IMR-90 (cell line): ENCODE measurements at regions not wholly inside any gene's neighbourhood (a gene's known extent, or its start where the extent isn't known, plus 50 kb on each side); places are given as distances from the start of the nearest gene placed in this dataset.

Experiments used
- ATAC-seq: fragments of 200-7000 bp; cut with Tn5 transposase; 2 replicates; pipeline ENCODE4 v1.9.1; 2020; ENCODE audit warnings: low read depth, mild to moderate bottlenecking, moderate library complexity
- BruUV-seq: library from RNA; stranded (reverse); fragments of 400-500 nt; replicated peaks from 2 replicates; lab custom pipeline; 2021; lab: Mats Ljungman, UMichigan
- CTCF ChIA-PET: fragments of 300-600 bp; formaldehyde crosslinking; extraction: SDS; loops from one replicate; lab custom pipeline; 2021; ENCODE audit warnings: antibody characterized with exemption; lab: Yijun Ruan, JAX
- POLR2A ChIA-PET: fragments of 300-600 bp; sonication (Branson Sonifier 250); formaldehyde crosslinking; loops from one replicate; lab custom pipeline; 2022; ENCODE audit warnings: antibody characterized with exemption; ENCODE audit not compliant: unreplicated experiment; lab: Charles Lee
- DNase-seq: peaks from one replicate; pipeline ENCODE4 v3.0.0; 2013
- H2AFZ ChIP-seq: replicated peaks from 2 replicates; pipeline ENCODE3; 2013; ENCODE audit warnings: low read length, mild to moderate bottlenecking; ENCODE audit not compliant: poor library complexity
- H2AK5ac ChIP-seq: 2 replicates; pipeline ENCODE4 v1.6.1; 2013; ENCODE audit warnings: low read depth, low read length, inconsistent platforms
- H2AK9ac ChIP-seq: replicated peaks from 2 replicates; pipeline ENCODE3; 2013; ENCODE audit warnings: mild to moderate bottlenecking, low read depth, low read length, moderate library complexity; ENCODE audit not compliant: poor library complexity
- H2BK120ac ChIP-seq: 2 replicates; pipeline ENCODE4 v1.6.1; 2013; ENCODE audit warnings: low read depth, low read length, inconsistent platforms
- H2BK15ac ChIP-seq: 3 replicates; pipeline ENCODE4 v1.6.1; 2013; ENCODE audit warnings: low read depth, low read length, inconsistent platforms
- H2BK20ac ChIP-seq: 2 replicates; pipeline ENCODE4 v1.6.1; 2013; ENCODE audit warnings: low read depth, mild to moderate bottlenecking, inconsistent platforms, low read length, moderate library complexity
- H2BK5ac ChIP-seq: 2 replicates; pipeline ENCODE4 v1.6.1; 2013; ENCODE audit warnings: mild to moderate bottlenecking, low read depth, low read length, inconsistent platforms; ENCODE audit not compliant: poor library complexity, severe bottlenecking
- H3K14ac ChIP-seq: replicated peaks from 2 replicates; pipeline ENCODE4 v1.6.1; 2013; ENCODE audit warnings: low read depth, low read length, inconsistent platforms
- H3K18ac ChIP-seq: 2 replicates; pipeline ENCODE4 v1.6.1; 2013; ENCODE audit warnings: low read depth, low read length, control low read depth
- H3K23ac ChIP-seq: 2 replicates; pipeline ENCODE4 v1.6.1; 2013; ENCODE audit warnings: low read depth, low read length, inconsistent platforms
- H3K27ac ChIP-seq: 2 replicates; pipeline ENCODE4 v1.5.1; 2013; ENCODE audit warnings: mild to moderate bottlenecking, control low read depth, low read length; ENCODE audit not compliant: insufficient read depth
- H3K27me3 ChIP-seq: 2 replicates; pipeline ENCODE4 v1.6.1; 2013; ENCODE audit warnings: low read length; ENCODE audit not compliant: control insufficient read depth, insufficient read depth
- H3K36me3 ChIP-seq: 2 replicates; pipeline ENCODE4 v1.6.1; 2013; ENCODE audit warnings: low read length, mixed read lengths; ENCODE audit not compliant: control insufficient read depth, insufficient read depth
- H3K4ac ChIP-seq: 2 replicates; pipeline ENCODE4 v1.6.1; 2013; ENCODE audit warnings: low read depth, low read length, inconsistent platforms
- H3K4me1 ChIP-seq: 2 replicates; pipeline ENCODE4 v1.6.1; 2013; ENCODE audit warnings: low read length, mixed read lengths; ENCODE audit not compliant: control insufficient read depth, insufficient read depth
- H3K4me2 ChIP-seq: 2 replicates; pipeline ENCODE4 v1.6.1; 2013; ENCODE audit warnings: low read depth, mild to moderate bottlenecking, control low read depth, low read length, moderate library complexity
- H3K4me3 ChIP-seq: 2 replicates; pipeline ENCODE4 v1.5.1; 2013; ENCODE audit warnings: low read depth, mild to moderate bottlenecking, control low read depth, low read length, moderate library complexity; ENCODE audit not compliant: insufficient read depth
- H3K56ac ChIP-seq: 2 replicates; pipeline ENCODE4 v1.6.1; 2013; ENCODE audit warnings: low read length, inconsistent platforms; ENCODE audit not compliant: insufficient read depth; ENCODE audit errors: extremely low read depth
- H3K79me1 ChIP-seq, 2 experiments: 2 replicates each; pipeline ENCODE4 v1.6.1; 2013; ENCODE audit warnings: low read length in 2 of 2, inconsistent platforms in 1 of 2, low read depth in 1 of 2
- H3K9ac ChIP-seq: 2 replicates; pipeline ENCODE4 v1.6.1; 2013; ENCODE audit warnings: low read depth, low read length, control low read depth
- H3K9me1 ChIP-seq: 2 replicates; pipeline ENCODE4 v1.6.1; 2013; ENCODE audit warnings: low read length, inconsistent platforms; ENCODE audit not compliant: insufficient read depth
- H3K9me3 ChIP-seq: 2 replicates; pipeline ENCODE4 v1.6.1; 2013; ENCODE audit warnings: low read length; ENCODE audit not compliant: control insufficient read depth, insufficient read depth
- H4K20me1 ChIP-seq: 2 replicates; pipeline ENCODE4 v1.6.1; 2013; ENCODE audit warnings: low read length, inconsistent platforms; ENCODE audit not compliant: insufficient read depth
- H4K5ac ChIP-seq: 2 replicates; pipeline ENCODE4 v1.6.1; 2013; ENCODE audit warnings: mild to moderate bottlenecking, low read depth, low read length, control low read depth
- H4K8ac ChIP-seq, 2 experiments: 2 replicates each; pipeline ENCODE4 v1.6.1; 2013; ENCODE audit warnings: low read depth in 2 of 2, low read length in 2 of 2, control low read depth in 1 of 2, inconsistent platforms in 1 of 2
- H4K91ac ChIP-seq: 2 replicates; pipeline ENCODE4 v1.6.1; 2013; ENCODE audit warnings: low read depth, low read length, inconsistent platforms; ENCODE audit not compliant: insufficient read depth
- CEBPB ChIP-seq: IDR thresholded peaks from 2 replicates; pipeline ENCODE4 v1.6.1; 2012; ENCODE audit warnings: low read depth, low read length, improper control_type of control experiment
- CHD1 ChIP-seq: IDR thresholded peaks from 2 replicates; pipeline ENCODE4 v1.6.1; 2012; ENCODE audit warnings: low read depth, low read length, improper control_type of control experiment
- ELK1 ChIP-seq: fragments of 150-350 bp; IDR thresholded peaks from 2 replicates; pipeline ENCODE4 v1.6.1; 2016; ENCODE audit warnings: low read depth, mild to moderate bottlenecking, low read length, moderate library complexity, borderline replicate concordance
- RCOR1 ChIP-seq: IDR thresholded peaks from 2 replicates; pipeline ENCODE4 v1.6.1; 2012; ENCODE audit warnings: mild to moderate bottlenecking, low read length, improper control_type of control experiment; ENCODE audit not compliant: insufficient replicate concordance
- RFX5 ChIP-seq: IDR thresholded peaks from 2 replicates; pipeline ENCODE4 v1.8.0; 2012; ENCODE audit warnings: low read depth, mild to moderate bottlenecking, low read length, moderate library complexity
- SMC3 ChIP-seq: fragments of 150-350 bp; IDR thresholded peaks from 2 replicates; pipeline ENCODE4 v1.6.1; 2016; ENCODE audit warnings: low read depth, mild to moderate bottlenecking, antibody characterized with exemption, low read length, moderate library complexity
- WGBS, 2 experiments: methylation state at CpG; one replicate each; pipeline versions ENCODE4 v1.1.5 to v1.1.7; 2013; ENCODE audit warnings: missing lambda C conversion rate in 2 of 2; ENCODE audit not compliant: insufficient read length in 1 of 2; ENCODE audit errors: extremely low coverage in 2 of 2; 5-methylcytosine and 5-hydroxymethylcytosine counted together
- dilution Hi-C: fragments of 300-500 bp; cut with HindIII; formaldehyde crosslinking; loops from one replicate; pipeline ENCODE4 v1.14.3; 2018; ENCODE audit warnings: low sequenced_read_pairs; ENCODE audit not compliant: unreplicated experiment
- in situ Hi-C: fragments of 300-500 bp; cut with MboI; formaldehyde crosslinking; loops from 3 replicates; pipeline ENCODE4 v1.14.3; 2019; ENCODE audit warnings: low sequenced_read_pairs, inconsistent platforms, mixed read lengths
- intact Hi-C: fragments of 100-400 bp; cut with micrococcal nuclease; formaldehyde crosslinking; loops from 2 replicates; pipeline ENCODE4 v1.10.0; 2022
- TF ChIP-seq, protein P1 (sequence below): conservative IDR thresholded peaks from 2 replicates; pipeline ENCODE4 v1.5.1; 2012; ENCODE audit warnings: mild to moderate bottlenecking, low read depth, low read length, improper control_type of control experiment

- no peak overlapping the region for H3K27ac ChIP-seq
- H3K4ac ChIP-seq, result no peak overlapping the region
- no peak overlapping the region for H4K91ac ChIP-seq
- no peak overlapping the region for H2BK120ac ChIP-seq
- POLR2A ChIA-PET, result interaction anchor here (0.6 kb wide), 1 partner anchor 287 kb away, joined by 5 read pairs; no protein-coding TSS in a partner anchor
- no peak overlapping the region for H3K9ac ChIP-seq
- H3K23ac ChIP-seq, result no peak overlapping the region
- in situ Hi-C loops, result no loop called here
- no peak for DNase-seq
- no peak for ATAC-seq
- no peaks in the 10 kb centered on the region for H3K4me1 ChIP-seq
- intact Hi-C loops, result no loop called here
- peaks cover 4% of the 10 kb centered on the region; the same call in 1 of the 2 replicates for H3K9me3 ChIP-seq
- no peak overlapping the region for H3K56ac ChIP-seq
- CTCF ChIA-PET, result no interaction called here
- no peaks in the 10 kb centered on the region for H3K36me3 ChIP-seq
- no peak overlapping the region for H3K4me3 ChIP-seq
- no peaks in the 10 kb centered on the region for H3K9me1 ChIP-seq
- no peak overlapping the region for H3K18ac ChIP-seq
- BruUV-seq, result no TSS peak
- no peaks in the 10 kb centered on the region for H3K27me3 ChIP-seq
- no peak overlapping the region for H4K5ac ChIP-seq
- no peak overlapping the region for H2BK15ac ChIP-seq
- no peaks in the 10 kb centered on the region for H4K20me1 ChIP-seq
- WGBS, 2 experiments, result no CpG with 5 or more reads among the region's 1 CpG
- no peak overlapping the region for H2AFZ ChIP-seq
- H3K14ac ChIP-seq, result no peak overlapping the region
- H3K4me2 ChIP-seq, result no peak overlapping the region
- H3K79me1 ChIP-seq, result no peaks in the 10 kb centered on the region
- no peak overlapping the region for H2AK9ac ChIP-seq
- H4K8ac ChIP-seq, result no peak overlapping the region
- H2AK5ac ChIP-seq, result no peak overlapping the region
- TF ChIP-seq, protein P1, sequence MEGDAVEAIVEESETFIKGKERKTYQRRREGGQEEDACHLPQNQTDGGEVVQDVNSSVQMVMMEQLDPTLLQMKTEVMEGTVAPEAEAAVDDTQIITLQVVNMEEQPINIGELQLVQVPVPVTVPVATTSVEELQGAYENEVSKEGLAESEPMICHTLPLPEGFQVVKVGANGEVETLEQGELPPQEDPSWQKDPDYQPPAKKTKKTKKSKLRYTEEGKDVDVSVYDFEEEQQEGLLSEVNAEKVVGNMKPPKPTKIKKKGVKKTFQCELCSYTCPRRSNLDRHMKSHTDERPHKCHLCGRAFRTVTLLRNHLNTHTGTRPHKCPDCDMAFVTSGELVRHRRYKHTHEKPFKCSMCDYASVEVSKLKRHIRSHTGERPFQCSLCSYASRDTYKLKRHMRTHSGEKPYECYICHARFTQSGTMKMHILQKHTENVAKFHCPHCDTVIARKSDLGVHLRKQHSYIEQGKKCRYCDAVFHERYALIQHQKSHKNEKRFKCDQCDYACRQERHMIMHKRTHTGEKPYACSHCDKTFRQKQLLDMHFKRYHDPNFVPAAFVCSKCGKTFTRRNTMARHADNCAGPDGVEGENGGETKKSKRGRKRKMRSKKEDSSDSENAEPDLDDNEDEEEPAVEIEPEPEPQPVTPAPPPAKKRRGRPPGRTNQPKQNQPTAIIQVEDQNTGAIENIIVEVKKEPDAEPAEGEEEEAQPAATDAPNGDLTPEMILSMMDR, result no peak
- no peak for TF ChIP-seq SMC3
- no peak for TF ChIP-seq RFX5
- no peak for TF ChIP-seq CHD1
- no peak for TF ChIP-seq ELK1
- no peak for TF ChIP-seq CEBPB
- no peak for TF ChIP-seq RCOR1
- H2BK5ac ChIP-seq, result no peak overlapping the region
- no peak overlapping the region for H2BK20ac ChIP-seq
- dilution Hi-C loops, result no loop called here
Measured at GRCh38 chr12:90396556-90396955, 558.4 kb downstream of the CCER1 start.
